CD1c-positive myeloid dendritic cell (primary cell): ENCODE measurements at regions not wholly inside any gene's neighbourhood (a gene's known extent, or its start where the extent isn't known, plus 50 kb on each side); places are given as distances from the start of the nearest gene placed in this dataset.

Experiments
- DNase-seq: peaks from one replicate; pipeline ENCODE4 v3.0.0-alpha.2; 2016; ENCODE audit errors: extremely low spot score

- DNase-seq = no peak
Measured at GRCh38 chr2:22822835-22823234, 562.1 kb upstream of the KLHL29 start.

- DNase-seq = no peak
Measured at GRCh38 chr2:22824618-22825017, 560.4 kb upstream of the KLHL29 start.

- DNase-seq = no peak
Measured at GRCh38 chr2:22826703-22827102, 558.3 kb upstream of the KLHL29 start.

- no peak for DNase-seq
Measured at GRCh38 chr2:22829791-22830190, 555.2 kb upstream of the KLHL29 start.

GRCh38 chr2:22832196-22832595 lies 552.8 kb upstream of the KLHL29 start:
- no peak for DNase-seq

- no peak for DNase-seq
Measured at GRCh38 chr2:22838461-22838860, 546.5 kb upstream of the KLHL29 start.

- DNase-seq = no peak
Measured at GRCh38 chr2:22842205-22842869, 542.6 kb upstream of the KLHL29 start.

- DNase-seq = no peak
Measured at GRCh38 chr2:22843919-22844537, 541.0 kb upstream of the KLHL29 start.

GRCh38 chr2:22850310-22850709 lies 534.7 kb upstream of the KLHL29 start:
- no peak for DNase-seq

- DNase-seq = no peak
Measured at GRCh38 chr2:22854588-22854987, 530.4 kb upstream of the KLHL29 start.

GRCh38 chr2:22855081-22855480 lies 529.9 kb upstream of the KLHL29 start:
- DNase-seq = no peak

- no peak for DNase-seq
Measured at GRCh38 chr2:22855761-22856184, 529.2 kb upstream of the KLHL29 start.

GRCh38 chr2:22867973-22868372 lies 517.0 kb upstream of the KLHL29 start:
- DNase-seq = no peak

GRCh38 chr2:22878121-22878520 lies 506.9 kb upstream of the KLHL29 start:
- DNase-seq = no peak

GRCh38 chr2:22879009-22879863 lies 505.7 kb upstream of the KLHL29 start:
- no peak for DNase-seq

GRCh38 chr2:22880161-22880560 lies 504.8 kb upstream of the KLHL29 start:
- DNase-seq = no peak

GRCh38 chr2:22882011-22882410 lies 503.0 kb upstream of the KLHL29 start:
- no peak for DNase-seq

- DNase-seq = no peak
Measured at GRCh38 chr2:22882643-22883042, 502.3 kb upstream of the KLHL29 start.

- no peak for DNase-seq
Measured at GRCh38 chr2:22883054-22883453, 501.9 kb upstream of the KLHL29 start.

- no peak for DNase-seq
Measured at GRCh38 chr2:22885245-22885644, 499.7 kb upstream of the KLHL29 start.

- no peak for DNase-seq
Measured at GRCh38 chr2:22887426-22887825, 497.6 kb upstream of the KLHL29 start.

GRCh38 chr2:22887845-22888244 lies 497.1 kb upstream of the KLHL29 start:
- no peak for DNase-seq

GRCh38 chr2:22890132-22890531 lies 494.8 kb upstream of the KLHL29 start:
- DNase-seq = no peak
